ENCODE measurements at regions not wholly inside any gene's neighbourhood (a gene's known extent, or its start where the extent isn't known, plus 50 kb on each side); places are given as distances from the start of the nearest gene placed in this dataset.
"Not testable (repeated sequence)": the region's sequence is repeated elsewhere in the genome, so short reads cannot be mapped to it uniquely, and the experiment has no call there.

GRCh38 chr12:75754698-75755097, 243.3 kb upstream of the KRR1 start:
- CTCF ChIA-PET: no interaction called here
- no peak for DNase-seq (ENCODE audit: extremely low spot score)
- TF ChIP-seq SP1 (IDR thresholded peaks at IDR 0.05): no peak
- TF ChIP-seq HDGF (IDR thresholded peaks at IDR 0.05; ENCODE audit: borderline replicate concordance): no peak
- no peak for TF ChIP-seq FOXA1 (IDR thresholded peaks at IDR 0.05)
- TF ChIP-seq L3MBTL2 (conservative IDR thresholded peaks at IDR 0.05): no peak
- no peak for TF ChIP-seq NFRKB (IDR thresholded peaks at IDR 0.05)
- no peak for TF ChIP-seq FOXK2 (IDR thresholded peaks at IDR 0.05)
- no peak for TF ChIP-seq TARDBP (IDR thresholded peaks at IDR 0.05)
- TF ChIP-seq, protein P1, sequence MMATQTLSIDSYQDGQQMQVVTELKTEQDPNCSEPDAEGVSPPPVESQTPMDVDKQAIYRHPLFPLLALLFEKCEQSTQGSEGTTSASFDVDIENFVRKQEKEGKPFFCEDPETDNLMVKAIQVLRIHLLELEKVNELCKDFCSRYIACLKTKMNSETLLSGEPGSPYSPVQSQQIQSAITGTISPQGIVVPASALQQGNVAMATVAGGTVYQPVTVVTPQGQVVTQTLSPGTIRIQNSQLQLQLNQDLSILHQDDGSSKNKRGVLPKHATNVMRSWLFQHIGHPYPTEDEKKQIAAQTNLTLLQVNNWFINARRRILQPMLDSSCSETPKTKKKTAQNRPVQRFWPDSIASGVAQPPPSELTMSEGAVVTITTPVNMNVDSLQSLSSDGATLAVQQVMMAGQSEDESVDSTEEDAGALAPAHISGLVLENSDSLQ (IDR thresholded peaks at IDR 0.05): no peak
- no peak for TF ChIP-seq ZNF384 (IDR thresholded peaks at IDR 0.05)
- no peak for TF ChIP-seq ELF4 (IDR thresholded peaks at IDR 0.05)
- TF ChIP-seq ARNT (IDR thresholded peaks at IDR 0.05): no peak
- no peak for TF ChIP-seq FOXM1 (IDR thresholded peaks at IDR 0.05; ENCODE audit: borderline replicate concordance)
- TF ChIP-seq LEF1 (IDR thresholded peaks at IDR 0.05; ENCODE audit: borderline replicate concordance): no peak
- TF ChIP-seq CTBP1 (IDR thresholded peaks at IDR 0.05; ENCODE audit: borderline replicate concordance): no peak
- POLR2A ChIA-PET: no interaction called here

DNA sequence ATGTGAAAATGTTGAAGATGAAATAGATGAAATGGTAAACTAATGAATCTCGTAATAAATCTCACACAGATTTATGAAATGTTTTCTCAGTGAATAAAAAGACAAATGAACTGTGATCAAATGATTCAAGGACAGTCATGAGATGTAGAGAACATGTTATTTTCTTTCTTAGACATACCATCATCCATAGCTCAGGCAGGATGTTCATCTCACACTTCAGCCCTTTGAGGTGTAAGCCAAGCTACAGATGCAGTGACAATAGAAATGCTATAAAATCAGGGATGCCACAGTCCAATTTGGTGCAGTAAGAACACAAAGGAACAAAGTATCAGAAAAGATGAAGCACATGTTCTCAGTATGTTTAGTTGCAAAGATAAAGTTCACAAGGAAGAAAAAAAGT, 242.7 kb upstream of the KRR1 start:
- POLR2A ChIA-PET: no interaction called here
- CTCF ChIA-PET: no interaction called here
- no peak for DNase-seq (ENCODE audit: extremely low spot score)
- TF ChIP-seq FOXM1 (IDR thresholded peaks at IDR 0.05; ENCODE audit: borderline replicate concordance): no peak
- no peak for TF ChIP-seq NFRKB (IDR thresholded peaks at IDR 0.05)
- TF ChIP-seq LEF1 (IDR thresholded peaks at IDR 0.05; ENCODE audit: borderline replicate concordance): no peak
- no peak for TF ChIP-seq ZNF384 (IDR thresholded peaks at IDR 0.05)
- TF ChIP-seq SP1 (IDR thresholded peaks at IDR 0.05): no peak
- TF ChIP-seq ELF4 (IDR thresholded peaks at IDR 0.05): no peak
- no peak for TF ChIP-seq BHLHE40 (IDR thresholded peaks at IDR 0.05; ENCODE audit: borderline replicate concordance)

- DNase-seq (ENCODE audit: extremely low spot score): no peak
- POLR2A ChIA-PET: no interaction called here
- TF ChIP-seq LEF1 (IDR thresholded peaks at IDR 0.05; ENCODE audit: borderline replicate concordance): no peak
- CTCF ChIA-PET: no interaction called here
Measured at GRCh38 chr12:75751769-75752471, 240.5 kb upstream of the KRR1 start.

- TF ChIP-seq FOXK2 (IDR thresholded peaks at IDR 0.05) (no peak), FOXA1 (IDR thresholded peaks at IDR 0.05) (no peak), LEF1 (IDR thresholded peaks at IDR 0.05; ENCODE audit: borderline replicate concordance) (no peak), CTBP1 (IDR thresholded peaks at IDR 0.05; ENCODE audit: borderline replicate concordance) (no peak)
- POLR2A ChIA-PET: interaction anchor here (0.6 kb wide), 1 partner anchor 82 kb away, joined by 3 read pairs; no protein-coding TSS in a partner anchor
- DNase-seq (ENCODE audit: extremely low spot score): no peak
- CTCF ChIA-PET: interaction anchor here (0.7 kb wide), 1 partner anchor 52 kb away, joined by 3 read pairs; no protein-coding TSS in a partner anchor
Measured at GRCh38 chr12:75750716-75751306, 239.4 kb upstream of the KRR1 start.

DNA sequence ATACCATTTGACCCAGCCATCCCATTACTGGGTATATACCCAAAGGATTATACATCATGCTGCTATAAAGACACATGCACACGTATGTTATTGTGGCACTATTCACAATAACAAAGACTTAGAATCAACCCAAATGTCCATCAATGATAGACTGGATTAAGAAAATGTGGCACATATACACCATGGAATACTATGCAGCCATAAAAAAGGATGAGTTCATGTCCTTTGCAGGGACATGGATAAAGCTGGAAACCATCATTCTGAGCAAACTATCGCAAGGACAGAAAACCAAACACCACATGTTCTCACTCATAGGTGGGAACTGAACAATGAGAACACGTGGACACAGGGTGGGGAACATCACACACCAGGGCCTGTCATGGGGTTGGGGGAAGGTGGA, 237.6 kb upstream of the KRR1 start:
- POLR2A ChIA-PET; DNase-seq (ENCODE audit: extremely low spot score); CTCF ChIA-PET: not testable (repeated sequence)

- POLR2A ChIA-PET: no interaction called here
- CTCF ChIA-PET: no interaction called here
- DNase-seq (ENCODE audit: extremely low spot score): no peak
- TF ChIP-seq FOXM1 (IDR thresholded peaks at IDR 0.05; ENCODE audit: borderline replicate concordance) (no peak), ARNT (IDR thresholded peaks at IDR 0.05) (no peak), FOXA1 (IDR thresholded peaks at IDR 0.05) (no peak), NFRKB (IDR thresholded peaks at IDR 0.05) (no peak), ZNF384 (IDR thresholded peaks at IDR 0.05) (no peak), BHLHE40 (IDR thresholded peaks at IDR 0.05; ENCODE audit: borderline replicate concordance) (no peak), TARDBP (IDR thresholded peaks at IDR 0.05) (no peak), LEF1 (IDR thresholded peaks at IDR 0.05; ENCODE audit: borderline replicate concordance) (no peak), L3MBTL2 (conservative IDR thresholded peaks at IDR 0.05) (no peak)
- TF ChIP-seq, protein P1 (IDR thresholded peaks at IDR 0.05): no peak
Measured at GRCh38 chr12:75748136-75748535, 236.7 kb upstream of the KRR1 start.

GRCh38 chr12:75747572-75748021, 236.2 kb upstream of the KRR1 start:
- TF ChIP-seq TARDBP (IDR thresholded peaks at IDR 0.05): no peak
- no peak for TF ChIP-seq SUZ12 (IDR thresholded peaks at IDR 0.05)
- DNase-seq (ENCODE audit: extremely low spot score): no peak
- ChIA-PET POLR2A (no interaction called here), CTCF (interaction anchor here (0.6 kb wide), 1 partner anchor 197 kb away, joined by 3 read pairs; no protein-coding TSS in a partner anchor)

GRCh38 chr12:75746621-75747020, 235.2 kb upstream of the KRR1 start:
- ChIA-PET CTCF (no interaction called here), POLR2A (no interaction called here)
- DNase-seq (ENCODE audit: extremely low spot score): no peak
- TF ChIP-seq CTBP1 (IDR thresholded peaks at IDR 0.05; ENCODE audit: borderline replicate concordance) (no peak), ARNT (IDR thresholded peaks at IDR 0.05) (no peak), FOXA1 (IDR thresholded peaks at IDR 0.05) (no peak), TARDBP (IDR thresholded peaks at IDR 0.05) (no peak), SUZ12 (IDR thresholded peaks at IDR 0.05) (no peak), BHLHE40 (IDR thresholded peaks at IDR 0.05; ENCODE audit: borderline replicate concordance) (no peak), LEF1 (IDR thresholded peaks at IDR 0.05; ENCODE audit: borderline replicate concordance) (no peak), ELF4 (IDR thresholded peaks at IDR 0.05) (no peak), FOXM1 (IDR thresholded peaks at IDR 0.05; ENCODE audit: borderline replicate concordance) (no peak), SP1 (IDR thresholded peaks at IDR 0.05) (no peak), HDGF (IDR thresholded peaks at IDR 0.05; ENCODE audit: borderline replicate concordance) (no peak)
